AG04450 (cell line): ENCODE measurements at regions not wholly inside any gene's neighbourhood (a gene's known extent, or its start where the extent isn't known, plus 50 kb on each side); places are given as distances from the start of the nearest gene placed in this dataset.

Experiments used
- CTCF ChIA-PET: fragments of 300-600, 350-600 bp; formaldehyde crosslinking; extraction: SDS; loops from one replicate; lab custom pipeline; 2022; ENCODE audit warnings: antibody characterized with exemption, inconsistent platforms; lab: Charles Lee
- POLR2A ChIA-PET: fragments of 350-600 bp; formaldehyde crosslinking; extraction: SDS; loops from one replicate; lab custom pipeline; 2021; ENCODE audit warnings: antibody characterized with exemption, inconsistent platforms; lab: Yijun Ruan, JAX
- DNase-seq: peaks from one replicate; pipeline ENCODE4 v3.0.0-alpha.2; 2011; ENCODE audit warnings: low read depth, low spot score
- H3K27ac ChIP-seq: one replicate; pipeline ENCODE4 v1.5.1; 2012; ENCODE audit warnings: low read depth, low read length, control low read depth
- H3K27me3 ChIP-seq: one replicate; pipeline ENCODE4 v1.6.0; 2012; ENCODE audit warnings: low read length; ENCODE audit not compliant: control insufficient read depth, insufficient read depth
- H3K4me3 ChIP-seq: 2 replicates; pipeline ENCODE4 v1.5.1; 2011; ENCODE audit warnings: mild to moderate bottlenecking, low read depth, low read length, control low read depth
- H3K9me3 ChIP-seq: 2 replicates; pipeline ENCODE4 v1.5.1; 2012; ENCODE audit warnings: low read length; ENCODE audit not compliant: control insufficient read depth, insufficient read depth
- TF ChIP-seq, protein P1 (sequence below): IDR thresholded peaks from 2 replicates; pipeline ENCODE4 v1.5.1; 2011; ENCODE audit warnings: low read depth, low read length, control low read depth, inconsistent platforms

DNA sequence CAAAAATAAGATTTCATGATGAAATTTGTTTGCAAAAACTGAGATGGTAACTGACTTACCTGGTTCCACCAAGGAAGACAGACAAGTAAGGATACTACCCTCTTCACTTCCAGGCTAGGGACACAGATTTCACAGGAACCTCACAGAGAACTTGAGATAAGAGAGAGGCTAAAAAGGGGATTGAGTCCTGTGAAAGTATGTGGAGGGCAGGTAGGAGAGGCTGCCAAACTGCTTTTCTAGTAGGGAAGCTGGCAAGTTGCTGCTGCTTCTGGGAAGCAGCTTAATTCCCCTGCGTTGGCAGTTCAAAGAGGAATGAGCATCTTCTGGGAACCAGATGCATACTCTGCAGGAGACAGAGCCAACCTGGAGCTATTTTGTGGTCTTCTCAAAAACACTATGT is 841.6 kb downstream of the CCSER2 start:
- Histone ChIP-seq H3K27me3 (no peaks in the 10 kb centered on the region), H3K27ac (no peak overlapping the region), H3K4me3 (no peak overlapping the region), H3K9me3 (peaks cover 20% of the 10 kb centered on the region)
- ChIA-PET CTCF (no interaction called here), POLR2A (no interaction called here)
- no peak for DNase-seq
- TF ChIP-seq, protein P1, sequence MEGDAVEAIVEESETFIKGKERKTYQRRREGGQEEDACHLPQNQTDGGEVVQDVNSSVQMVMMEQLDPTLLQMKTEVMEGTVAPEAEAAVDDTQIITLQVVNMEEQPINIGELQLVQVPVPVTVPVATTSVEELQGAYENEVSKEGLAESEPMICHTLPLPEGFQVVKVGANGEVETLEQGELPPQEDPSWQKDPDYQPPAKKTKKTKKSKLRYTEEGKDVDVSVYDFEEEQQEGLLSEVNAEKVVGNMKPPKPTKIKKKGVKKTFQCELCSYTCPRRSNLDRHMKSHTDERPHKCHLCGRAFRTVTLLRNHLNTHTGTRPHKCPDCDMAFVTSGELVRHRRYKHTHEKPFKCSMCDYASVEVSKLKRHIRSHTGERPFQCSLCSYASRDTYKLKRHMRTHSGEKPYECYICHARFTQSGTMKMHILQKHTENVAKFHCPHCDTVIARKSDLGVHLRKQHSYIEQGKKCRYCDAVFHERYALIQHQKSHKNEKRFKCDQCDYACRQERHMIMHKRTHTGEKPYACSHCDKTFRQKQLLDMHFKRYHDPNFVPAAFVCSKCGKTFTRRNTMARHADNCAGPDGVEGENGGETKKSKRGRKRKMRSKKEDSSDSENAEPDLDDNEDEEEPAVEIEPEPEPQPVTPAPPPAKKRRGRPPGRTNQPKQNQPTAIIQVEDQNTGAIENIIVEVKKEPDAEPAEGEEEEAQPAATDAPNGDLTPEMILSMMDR = no peak

DNA sequence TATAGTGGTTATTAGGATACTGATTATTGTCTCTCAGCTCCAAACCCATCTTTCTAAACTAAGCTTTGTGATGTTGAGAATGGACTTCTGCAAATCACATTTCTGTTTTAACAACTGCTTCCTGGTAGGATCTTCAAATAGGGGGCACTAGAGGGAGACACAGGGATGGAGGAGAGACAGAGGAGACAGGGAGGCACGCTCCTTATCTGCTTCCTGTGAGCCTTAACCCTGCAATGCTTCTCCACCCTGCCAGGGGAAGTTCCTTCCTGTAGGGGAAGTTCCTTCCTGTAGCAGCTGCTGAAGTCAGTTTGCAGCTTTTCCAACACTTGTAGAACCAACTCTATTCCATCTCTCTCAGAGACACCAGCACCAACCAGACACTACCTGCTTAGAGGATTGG is 847.2 kb downstream of the CCSER2 start:
- no peaks in the 10 kb centered on the region for H3K27me3 ChIP-seq
- peaks cover 17% of the 10 kb centered on the region for H3K9me3 ChIP-seq
- ChIA-PET POLR2A (no interaction called here), CTCF (no interaction called here)
- TF ChIP-seq, protein P1 = no peak
- H3K27ac ChIP-seq = no peak overlapping the region
- DNase-seq = no peak
- no peak overlapping the region for H3K4me3 ChIP-seq

DNA sequence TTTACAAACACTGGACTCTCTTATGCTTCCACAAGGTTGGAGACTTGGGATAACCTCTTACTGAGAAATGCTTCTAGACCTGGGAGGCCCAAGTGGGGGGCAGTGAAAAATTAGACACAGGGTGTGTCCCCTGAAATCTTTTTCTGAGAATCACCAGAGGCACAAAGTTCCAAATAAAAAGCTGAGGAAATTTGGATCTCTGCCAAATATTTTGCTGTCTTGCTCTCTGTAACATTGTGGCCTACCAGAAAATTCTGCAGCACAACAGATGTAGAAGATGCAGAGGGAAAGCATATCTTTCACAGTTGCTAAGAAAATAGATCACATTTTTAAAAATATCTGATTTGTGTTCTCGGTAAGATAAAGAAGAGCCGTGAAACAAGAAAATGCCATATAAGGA is 849.4 kb downstream of the CCSER2 start:
- TF ChIP-seq, protein P1 = no peak
- H3K4me3 ChIP-seq = no peak overlapping the region
- no peak overlapping the region for H3K27ac ChIP-seq
- H3K27me3 ChIP-seq = no peaks in the 10 kb centered on the region
- no peak for DNase-seq
- ChIA-PET POLR2A (no interaction called here), CTCF (no interaction called here)
- H3K9me3 ChIP-seq = peaks cover 7% of the 10 kb centered on the region; the same call in 1 of the 2 replicates

DNA sequence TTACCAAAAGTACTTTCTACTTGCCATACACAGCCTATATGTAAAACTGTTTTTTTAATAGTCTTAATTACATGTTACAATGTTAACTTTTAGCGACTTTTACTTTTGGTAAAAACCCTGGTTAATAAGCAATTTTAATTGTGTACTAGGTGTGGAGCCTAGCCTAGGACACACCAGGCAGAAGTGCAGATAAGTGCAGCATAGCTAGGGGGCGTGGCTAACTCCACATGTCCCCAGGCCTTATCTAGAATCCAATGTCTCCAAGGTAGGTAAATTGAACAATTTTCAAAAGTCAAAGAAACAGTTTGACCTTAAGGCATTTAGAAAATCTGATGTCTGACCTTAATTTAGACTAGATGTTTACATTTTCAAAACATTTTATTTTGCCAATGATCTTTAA is 858.7 kb downstream of the CCSER2 start:
- ChIA-PET POLR2A (no interaction called here), CTCF (interaction anchor here (0.6 kb wide), 1 partner anchor 11 kb away, joined by 7 read pairs; no protein-coding TSS in a partner anchor)
- TF ChIP-seq, protein P1 = no peak
- Histone ChIP-seq H3K27me3 (no peaks in the 10 kb centered on the region), H3K9me3 (peaks cover 16% of the 10 kb centered on the region; the same call in 1 of the 2 replicates), H3K4me3 (no peak overlapping the region), H3K27ac (no peak overlapping the region)
- no peak for DNase-seq

DNA sequence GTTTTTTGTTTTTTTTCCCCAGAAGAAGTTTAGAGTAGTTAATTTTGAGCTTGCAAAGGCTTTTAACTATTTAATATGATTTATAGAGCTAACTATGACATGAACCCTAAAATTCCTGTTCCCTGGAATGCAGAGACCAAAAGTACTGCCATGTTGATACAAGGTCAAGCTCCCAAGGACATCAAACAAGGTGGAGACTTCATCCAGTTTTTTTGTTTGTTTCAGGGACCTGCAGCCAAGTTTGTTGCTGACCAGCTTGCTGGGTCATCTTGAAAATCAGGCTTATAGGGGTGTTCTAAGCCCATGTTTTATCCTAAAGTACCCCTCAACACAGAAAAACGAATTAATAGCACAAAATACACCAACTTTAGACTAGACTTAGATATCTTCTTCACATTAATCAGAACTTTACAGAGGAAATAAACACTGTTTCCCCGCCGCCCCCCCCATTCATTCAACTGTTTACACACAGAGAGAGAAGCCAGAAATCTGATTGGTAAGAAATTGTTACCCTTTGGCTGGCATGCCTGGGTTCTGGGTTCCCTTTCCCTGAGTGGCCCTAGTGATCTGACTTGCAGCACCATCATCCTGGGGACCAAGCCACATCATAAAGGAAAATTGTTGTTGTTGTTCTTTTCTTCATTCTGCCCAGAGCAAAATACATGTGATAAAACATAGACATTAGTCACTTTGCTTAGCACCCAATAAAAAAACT is 860.5 kb downstream of the CCSER2 start:
- POLR2A ChIA-PET = no interaction called here
- TF ChIP-seq, protein P1 = no peak
- H3K9me3 ChIP-seq = peaks cover 15% of the 10 kb centered on the region; the same call in 1 of the 2 replicates
- H3K4me3 ChIP-seq = no peak overlapping the region
- H3K27me3 ChIP-seq = no peaks in the 10 kb centered on the region
- no peak for DNase-seq
- H3K27ac ChIP-seq = no peak overlapping the region
- CTCF ChIA-PET = interaction anchor here (0.7 kb wide), 1 partner anchor 925 kb away, joined by 3 read pairs; no protein-coding TSS in a partner anchor
